ENCODE measurements at regions not wholly inside any gene's neighbourhood (a gene's known extent, or its start where the extent isn't known, plus 50 kb on each side); places are given as distances from the start of the nearest gene placed in this dataset.

DNA sequence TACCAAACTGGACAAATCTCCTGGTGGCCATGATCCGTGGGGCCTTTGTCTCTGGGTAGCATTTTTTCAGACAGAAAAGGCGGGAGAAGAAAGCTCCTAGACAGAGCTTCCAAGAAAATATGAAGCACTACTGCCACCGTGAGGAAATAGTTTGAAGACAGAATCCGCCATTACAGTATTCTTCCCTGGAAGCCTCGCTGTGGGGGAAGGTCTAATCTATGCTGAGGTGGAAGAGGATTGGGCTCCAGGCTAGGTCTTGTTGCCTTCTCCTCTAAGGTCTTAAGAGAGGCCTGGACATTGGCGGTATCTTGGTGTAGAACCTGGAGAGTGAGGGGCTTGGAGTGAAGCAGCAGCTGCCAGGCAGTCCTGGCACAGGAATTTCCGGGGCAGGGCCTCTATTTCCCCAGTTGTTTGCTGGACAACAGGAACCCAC lies 218.9 kb downstream of the OR13H1 start:
- Mint-ChIP-seq H3K27ac (no peak overlapping the region), H3K27me3 (no peaks in the 10 kb centered on the region), H3K4me1 (no peaks in the 10 kb centered on the region), H3K4me3 (no peak overlapping the region), H3K36me3 (ENCODE audit: low read depth) (no peaks in the 10 kb centered on the region)
- no peak for DNase-seq
- no peak for ATAC-seq
- no peaks in the 10 kb centered on the region for H3K9me3 ChIP-seq (ENCODE audit: control insufficient read depth, low read length, poor library complexity, severe bottlenecking)

DNA sequence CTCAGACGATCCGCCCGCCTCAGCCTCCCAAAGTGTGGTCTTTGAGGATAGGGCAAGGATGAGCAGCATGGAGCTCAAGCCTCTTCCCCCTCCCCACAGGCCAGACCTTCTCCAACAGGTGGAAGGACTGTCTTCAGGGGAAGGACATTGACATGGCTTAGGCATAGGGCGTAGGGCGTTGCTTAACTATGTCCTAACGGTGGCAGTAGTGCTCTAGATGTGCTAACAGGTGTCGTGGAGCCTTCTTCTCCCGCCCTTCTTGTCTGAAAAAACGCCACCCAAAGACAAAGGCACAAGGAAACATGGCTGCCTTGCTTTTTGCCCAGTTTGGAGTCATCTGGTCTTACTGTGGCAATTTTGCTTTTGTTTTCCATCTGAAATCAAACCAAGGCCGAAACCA lies 219.8 kb downstream of the OR13H1 start:
- no peaks in the 10 kb centered on the region for H3K9me3 ChIP-seq (ENCODE audit: control insufficient read depth, low read length, poor library complexity, severe bottlenecking)
- Mint-ChIP-seq H3K36me3 (ENCODE audit: low read depth) (no peaks in the 10 kb centered on the region), H3K4me1 (no peaks in the 10 kb centered on the region), H3K27ac (no peak overlapping the region), H3K4me3 (no peak overlapping the region), H3K27me3 (no peaks in the 10 kb centered on the region)
- DNase-seq (no peak), ATAC-seq (no peak)

DNA sequence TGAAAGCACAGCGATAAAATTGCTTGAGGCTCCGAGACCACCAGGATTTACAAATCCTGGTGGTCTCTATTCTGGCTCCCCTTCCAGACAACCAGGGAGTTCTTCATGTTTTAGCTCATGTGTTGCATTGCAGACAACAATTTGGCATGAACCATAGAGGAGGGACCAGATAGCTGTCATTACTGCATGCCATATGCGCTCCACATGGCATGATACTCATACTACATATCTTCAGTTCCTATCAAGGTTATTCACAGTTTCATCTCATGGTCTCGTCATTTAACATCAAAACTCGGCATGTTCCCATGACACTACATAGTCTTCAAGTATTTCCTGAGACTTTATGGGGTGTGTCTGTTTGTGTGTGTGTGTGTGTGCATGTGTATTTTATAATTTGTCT lies 220.3 kb downstream of the OR13H1 start:
- H3K9me3 ChIP-seq (ENCODE audit: control insufficient read depth, low read length, poor library complexity, severe bottlenecking) = no peaks in the 10 kb centered on the region
- H3K27me3 Mint-ChIP-seq = no peaks in the 10 kb centered on the region
- no peak overlapping the region for H3K27ac Mint-ChIP-seq
- ATAC-seq = no peak
- H3K36me3 Mint-ChIP-seq (ENCODE audit: low read depth) = no peaks in the 10 kb centered on the region
- no peak for DNase-seq
- no peak overlapping the region for H3K4me3 Mint-ChIP-seq
- no peaks in the 10 kb centered on the region for H3K4me1 Mint-ChIP-seq

DNA sequence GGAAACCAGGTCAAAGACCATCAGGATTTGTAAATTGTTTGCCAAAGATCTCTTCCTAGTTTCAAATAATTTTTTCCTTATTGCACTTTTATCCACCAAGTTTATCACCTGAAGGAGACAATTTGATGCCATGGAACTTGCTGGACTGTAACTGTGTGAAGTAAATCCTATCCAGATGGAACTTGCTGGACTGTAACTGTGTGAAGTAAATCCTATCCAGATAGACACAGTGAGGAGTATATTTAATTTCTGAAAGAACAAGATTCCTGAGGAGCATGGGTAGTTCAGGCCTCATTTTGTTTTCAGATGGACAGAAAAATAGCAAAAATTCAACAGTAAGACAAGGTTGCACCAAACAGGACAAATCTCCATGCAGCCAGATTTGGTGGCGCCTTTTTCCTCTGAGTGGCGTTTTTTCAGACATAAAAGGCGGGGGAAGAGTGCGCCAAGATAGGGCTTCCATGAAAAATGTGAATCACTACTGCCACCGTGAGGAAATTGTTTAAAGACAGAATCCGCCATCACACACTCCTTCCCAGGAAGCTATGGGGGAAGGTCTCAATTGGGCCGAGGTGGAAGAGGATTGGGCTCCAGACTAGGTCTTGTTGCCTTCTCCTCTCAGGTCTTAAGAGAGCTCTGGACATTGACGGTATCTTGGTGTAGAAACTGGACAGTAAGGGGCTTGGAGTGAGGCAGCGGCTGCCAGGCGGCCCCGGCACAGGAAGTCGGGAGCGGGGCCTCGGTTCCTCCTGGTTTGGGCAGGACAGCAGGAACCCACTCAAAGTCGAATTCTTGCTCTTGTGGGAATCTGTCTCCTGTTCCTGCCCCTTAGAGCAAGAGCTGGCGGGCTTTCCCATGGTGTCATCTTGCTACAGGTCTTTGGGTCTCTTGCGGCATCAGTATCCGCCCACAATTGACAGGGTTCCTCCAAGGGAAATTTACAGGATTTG lies 234.7 kb downstream of the OR13H1 start:
- H3K27ac Mint-ChIP-seq = no peak overlapping the region
- ATAC-seq (no peak), DNase-seq (no peak)
- H3K4me3 Mint-ChIP-seq = no peak overlapping the region
- no peaks in the 10 kb centered on the region for H3K36me3 Mint-ChIP-seq (ENCODE audit: low read depth)
- no peaks in the 10 kb centered on the region for H3K27me3 Mint-ChIP-seq
- no peaks in the 10 kb centered on the region for H3K9me3 ChIP-seq (ENCODE audit: control insufficient read depth, low read length, poor library complexity, severe bottlenecking)
- no peaks in the 10 kb centered on the region for H3K4me1 Mint-ChIP-seq

DNA sequence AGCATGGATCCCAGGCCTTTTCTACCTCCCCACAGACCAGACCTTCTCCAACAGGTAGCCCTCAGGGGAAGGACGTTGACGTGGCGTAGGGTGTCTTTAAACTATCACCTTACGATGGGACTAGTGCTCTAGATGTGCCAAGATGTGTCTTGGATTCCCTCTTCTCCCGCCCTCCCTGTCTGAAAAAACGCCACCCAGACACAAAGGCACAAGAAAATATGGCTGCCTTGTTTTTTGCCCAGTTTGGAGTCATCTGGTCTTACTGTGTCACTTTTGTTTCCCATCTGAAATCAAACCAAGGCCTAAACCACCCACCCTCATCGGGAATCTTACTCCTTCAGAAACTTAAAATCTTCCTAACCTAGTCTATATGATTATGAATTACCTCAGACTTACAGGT lies 235.4 kb downstream of the OR13H1 start:
- Mint-ChIP-seq H3K36me3 (ENCODE audit: low read depth) (no peaks in the 10 kb centered on the region), H3K27ac (no peak overlapping the region), H3K4me3 (no peak overlapping the region), H3K4me1 (no peaks in the 10 kb centered on the region), H3K27me3 (no peaks in the 10 kb centered on the region)
- no peaks in the 10 kb centered on the region for H3K9me3 ChIP-seq (ENCODE audit: control insufficient read depth, low read length, poor library complexity, severe bottlenecking)
- no peak for ATAC-seq
- no peak for DNase-seq

DNA sequence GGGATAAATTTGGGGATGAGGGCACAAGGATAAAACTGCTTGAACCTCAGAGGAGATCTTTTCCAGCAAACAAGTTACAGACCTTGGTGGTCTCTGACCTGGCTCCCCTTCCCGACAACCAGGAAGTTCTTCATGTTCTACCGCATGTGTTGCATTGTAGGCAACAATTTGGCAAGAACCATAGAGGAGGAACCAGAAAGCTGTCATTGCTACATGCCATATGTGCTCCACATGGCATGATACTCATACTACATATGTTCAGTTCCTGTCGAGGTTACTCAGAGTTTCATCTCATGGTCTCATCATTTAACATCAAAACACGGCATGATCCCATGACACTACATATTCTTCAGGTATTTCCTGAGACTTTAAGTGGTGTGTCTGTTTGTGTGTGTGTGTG lies 235.9 kb downstream of the OR13H1 start:
- no peaks in the 10 kb centered on the region for H3K9me3 ChIP-seq (ENCODE audit: control insufficient read depth, low read length, poor library complexity, severe bottlenecking)
- no peaks in the 10 kb centered on the region for H3K27me3 Mint-ChIP-seq
- DNase-seq (no peak), ATAC-seq (no peak)
- H3K4me3 Mint-ChIP-seq = no peak overlapping the region
- no peak overlapping the region for H3K27ac Mint-ChIP-seq
- no peaks in the 10 kb centered on the region for H3K4me1 Mint-ChIP-seq
- H3K36me3 Mint-ChIP-seq (ENCODE audit: low read depth) = no peaks in the 10 kb centered on the region

DNA sequence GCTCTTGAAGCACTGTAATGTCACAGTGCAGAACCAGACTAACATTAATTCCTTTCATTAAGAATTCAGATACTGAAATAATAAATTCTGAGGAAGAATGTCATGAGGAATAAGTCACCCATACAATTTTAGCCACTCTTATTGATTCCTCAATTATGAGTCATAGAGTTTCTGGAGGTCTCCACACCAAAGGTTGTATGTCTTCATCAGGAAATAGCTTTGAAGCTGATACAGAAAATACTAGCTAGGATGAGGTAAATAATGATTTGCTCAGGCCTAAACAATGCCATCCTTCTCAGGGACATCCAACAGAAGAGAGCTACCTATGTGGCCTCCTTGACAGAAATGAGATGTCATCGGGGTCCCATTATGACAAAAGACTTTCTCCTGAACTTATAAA lies 238.8 kb downstream of the OR13H1 start:
- Mint-ChIP-seq H3K4me3 (no peak overlapping the region), H3K27me3 (no peaks in the 10 kb centered on the region), H3K27ac (no peak overlapping the region), H3K36me3 (ENCODE audit: low read depth) (no peaks in the 10 kb centered on the region), H3K4me1 (no peaks in the 10 kb centered on the region)
- ATAC-seq (no peak), DNase-seq (no peak)
- no peaks in the 10 kb centered on the region for H3K9me3 ChIP-seq (ENCODE audit: control insufficient read depth, low read length, poor library complexity, severe bottlenecking)

DNA sequence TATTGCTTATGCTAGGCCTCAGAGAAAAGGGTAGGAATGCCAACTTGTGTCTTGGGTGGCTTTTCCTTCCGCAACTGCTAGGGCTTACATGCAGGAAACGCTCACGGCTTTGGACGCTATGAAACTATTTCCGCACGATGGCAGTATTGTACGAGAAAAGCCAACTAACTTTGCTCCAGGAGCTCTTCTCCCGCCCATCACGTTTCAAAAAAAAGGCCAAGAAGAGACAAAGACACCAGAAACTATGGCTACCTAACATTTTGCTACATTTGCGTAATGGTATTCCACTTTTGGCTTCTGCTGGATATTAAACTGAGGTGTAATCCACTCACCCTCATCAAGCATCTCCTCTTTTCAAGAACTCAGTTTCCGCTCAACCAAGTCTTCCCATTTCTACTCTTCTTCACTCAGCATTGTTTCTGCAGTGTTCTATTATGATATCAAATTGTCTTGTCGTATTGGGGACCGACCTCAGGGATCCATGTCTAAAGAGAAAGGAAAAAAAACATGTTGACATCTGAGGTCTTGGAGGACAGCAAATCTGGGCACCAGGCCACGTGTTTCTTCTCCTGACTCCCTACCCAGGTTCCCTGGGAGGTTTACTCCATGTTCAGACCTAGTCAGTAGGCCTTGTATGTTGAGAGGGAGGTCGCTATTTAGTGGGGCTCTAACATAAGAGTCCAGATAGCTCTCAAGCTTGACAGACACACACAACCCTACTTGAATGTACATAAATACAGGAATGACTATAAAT lies 239.4 kb upstream of the STK26 start:
- Mint-ChIP-seq H3K27me3 (no peaks in the 10 kb centered on the region), H3K36me3 (ENCODE audit: low read depth) (no peaks in the 10 kb centered on the region), H3K4me3 (no peak overlapping the region), H3K4me1 (no peaks in the 10 kb centered on the region), H3K27ac (no peak overlapping the region)
- no peaks in the 10 kb centered on the region for H3K9me3 ChIP-seq (ENCODE audit: control insufficient read depth, low read length, poor library complexity, severe bottlenecking)
- DNase-seq = no peak
- ATAC-seq = no peak

DNA sequence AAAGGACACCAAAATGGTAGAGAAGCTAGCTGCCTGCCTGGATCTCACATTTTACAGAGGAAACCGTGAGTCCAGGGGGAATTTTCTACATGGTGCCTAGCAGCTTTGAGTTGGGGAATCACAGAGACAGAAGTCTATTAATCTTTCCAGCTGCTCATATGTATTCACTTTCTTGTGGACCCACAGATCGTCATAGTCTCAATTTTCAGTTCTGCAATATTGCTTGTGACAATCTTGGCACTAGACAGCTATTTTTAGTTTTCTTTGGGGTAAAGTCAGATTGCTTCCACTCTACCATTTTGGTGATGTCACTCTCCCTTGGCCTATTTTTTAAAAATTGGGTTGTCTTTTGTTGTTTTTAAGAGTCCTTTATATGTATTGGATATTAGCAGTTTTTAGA lies 233.4 kb upstream of the STK26 start:
- ATAC-seq (no peak), DNase-seq (no peak)
- no peak overlapping the region for H3K27ac Mint-ChIP-seq
- H3K9me3 ChIP-seq (ENCODE audit: control insufficient read depth, low read length, poor library complexity, severe bottlenecking) = no peaks in the 10 kb centered on the region
- no peak overlapping the region for H3K4me3 Mint-ChIP-seq
- no peaks in the 10 kb centered on the region for H3K36me3 Mint-ChIP-seq (ENCODE audit: low read depth)
- H3K27me3 Mint-ChIP-seq = no peaks in the 10 kb centered on the region
- no peaks in the 10 kb centered on the region for H3K4me1 Mint-ChIP-seq

DNA sequence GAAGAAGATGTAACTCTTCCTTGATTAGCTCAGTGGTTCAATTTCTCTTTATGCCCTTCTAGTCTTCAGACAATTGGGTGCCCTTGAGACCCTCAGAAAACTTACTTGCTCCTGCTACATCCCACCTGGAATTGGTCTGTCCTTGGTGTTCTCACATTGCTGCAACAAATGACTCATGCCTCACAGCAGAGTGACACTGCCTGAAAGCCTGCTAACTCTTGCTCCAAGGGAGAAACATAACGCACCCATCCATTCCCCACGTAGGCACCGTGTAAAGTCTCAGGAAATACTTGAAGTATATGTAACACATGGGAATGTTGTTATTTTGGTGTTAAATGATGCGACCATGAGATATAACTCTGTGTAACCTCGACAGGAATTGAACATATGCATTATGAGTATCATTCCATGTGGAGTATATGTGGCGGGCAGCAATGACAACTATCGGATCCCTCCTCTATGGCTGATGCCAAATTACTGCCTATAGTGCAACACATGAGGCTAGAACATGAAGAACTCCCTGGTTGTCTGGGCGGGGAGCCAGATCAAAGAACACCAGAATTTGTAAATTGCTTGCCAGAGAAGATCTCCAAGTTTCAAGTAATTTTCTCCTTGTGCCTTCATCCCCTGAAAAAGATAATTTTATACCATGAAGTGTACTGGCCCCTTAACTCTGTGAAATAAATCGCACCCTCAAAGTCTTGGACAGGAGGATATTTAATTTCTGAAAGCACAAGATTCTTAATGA lies 231.3 kb upstream of the STK26 start:
- DNase-seq (no peak), ATAC-seq (no peak)
- Mint-ChIP-seq H3K4me3 (no peak overlapping the region), H3K27me3 (no peaks in the 10 kb centered on the region), H3K4me1 (no peaks in the 10 kb centered on the region), H3K36me3 (ENCODE audit: low read depth) (no peaks in the 10 kb centered on the region), H3K27ac (no peak overlapping the region)
- H3K9me3 ChIP-seq (ENCODE audit: control insufficient read depth, low read length, poor library complexity, severe bottlenecking) = no peaks in the 10 kb centered on the region

DNA sequence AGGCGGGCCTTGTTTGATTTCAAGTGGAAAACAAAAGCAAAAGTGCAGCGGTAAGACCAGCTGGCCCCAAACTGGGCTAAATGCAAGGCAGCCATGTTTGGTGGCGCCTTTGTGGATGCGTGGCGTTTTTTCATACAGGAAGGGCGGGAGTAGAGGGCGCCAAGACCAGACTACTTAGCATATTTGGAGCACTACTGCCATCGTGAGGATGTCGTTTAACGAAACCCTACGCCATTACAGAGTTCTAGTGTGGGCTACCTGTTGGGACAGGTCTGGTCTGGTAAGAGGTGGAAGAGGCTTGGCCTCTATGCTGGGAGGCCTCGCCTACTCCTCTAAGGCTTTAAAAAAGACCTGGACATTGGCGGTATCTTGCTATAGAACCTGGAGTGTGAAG lies 230.7 kb upstream of the STK26 start:
- H3K9me3 ChIP-seq (ENCODE audit: control insufficient read depth, low read length, poor library complexity, severe bottlenecking) = no peaks in the 10 kb centered on the region
- no peaks in the 10 kb centered on the region for H3K27me3 Mint-ChIP-seq
- no peaks in the 10 kb centered on the region for H3K36me3 Mint-ChIP-seq (ENCODE audit: low read depth)
- no peak for DNase-seq
- no peak overlapping the region for H3K4me3 Mint-ChIP-seq
- no peak for ATAC-seq
- no peaks in the 10 kb centered on the region for H3K4me1 Mint-ChIP-seq
- H3K27ac Mint-ChIP-seq = no peak overlapping the region

DNA sequence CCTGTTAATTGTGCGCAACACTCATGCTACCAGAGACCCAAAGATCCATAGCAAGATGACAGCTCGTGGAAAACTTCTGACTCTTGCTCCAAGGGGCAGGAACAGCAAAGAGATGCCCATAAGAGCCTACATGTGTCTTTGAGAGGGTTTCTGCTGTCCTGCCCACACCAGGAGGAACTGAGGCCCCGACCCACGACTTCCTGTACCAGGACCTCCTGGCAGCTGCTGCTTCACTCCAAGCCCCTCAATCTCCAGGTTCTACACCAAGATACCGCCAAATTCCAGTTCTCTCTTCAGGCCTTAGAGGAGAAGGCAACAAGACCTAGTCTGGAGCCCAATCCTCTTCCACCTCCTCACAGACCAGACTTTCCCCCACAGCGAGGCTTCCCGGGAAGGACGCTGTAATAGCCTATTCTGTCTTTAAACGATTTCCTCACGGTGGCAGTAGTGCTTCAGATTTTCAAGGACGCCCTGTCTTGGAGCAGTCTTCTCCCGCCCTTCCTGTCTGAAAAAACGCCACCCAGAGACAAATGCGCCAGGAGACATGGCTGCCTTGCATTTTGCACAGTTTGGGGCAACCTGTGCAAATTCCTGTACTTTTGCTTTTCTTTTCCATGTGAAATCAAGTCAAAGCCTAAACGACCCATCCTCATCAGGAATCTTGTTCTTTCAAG lies 230.2 kb upstream of the STK26 start:
- Mint-ChIP-seq H3K27ac (no peak overlapping the region), H3K4me1 (no peaks in the 10 kb centered on the region), H3K4me3 (peak overlapping the region; percentile 53), H3K27me3 (no peaks in the 10 kb centered on the region), H3K36me3 (ENCODE audit: low read depth) (no peaks in the 10 kb centered on the region)
- DNase-seq (no peak), ATAC-seq (no peak)
- H3K9me3 ChIP-seq (ENCODE audit: control insufficient read depth, low read length, poor library complexity, severe bottlenecking) = no peaks in the 10 kb centered on the region

Measured in T-helper 17 cell (primary cell).